ENCODE measurements at regions not wholly inside any gene's neighbourhood (a gene's known extent, or its start where the extent isn't known, plus 50 kb on each side); places are given as distances from the start of the nearest gene placed in this dataset.

- Histone ChIP-seq H3K27me3 (ENCODE audit: low read length) (no peaks in the 10 kb centered on the region), H3K9ac (ENCODE audit: low read length) (no peak overlapping the region), H3F3A (ENCODE audit: low read length, unreplicated experiment) (no peaks in the 10 kb centered on the region), H3K4me2 (ENCODE audit: low read length) (no peak overlapping the region), H3K27ac (ENCODE audit: low read length) (no peak overlapping the region), H3K79me2 (ENCODE audit: low read length) (no peaks in the 10 kb centered on the region), H2AFZ (ENCODE audit: low read length) (no peak overlapping the region), H3K36me3 (ENCODE audit: low read depth, low read length) (no peaks in the 10 kb centered on the region), H3K4me1 (ENCODE audit: insufficient read depth, low read length) (no peaks in the 10 kb centered on the region), H4K20me1 (ENCODE audit: low read length) (no peaks in the 10 kb centered on the region), H3K9me2 (replicated peaks; ENCODE audit: low read length) (no peaks in the 10 kb centered on the region), H3K9me3 (ENCODE audit: low read length) (peaks cover 17% of the 10 kb centered on the region), H3K4me3 (ENCODE audit: low read length) (no peak overlapping the region)
- TF ChIP-seq EZH2phosphoT487 (IDR thresholded peaks at IDR 0.05; ENCODE audit: borderline replicate concordance, low read length): no peak
- no peak for TF ChIP-seq EZH2 (IDR thresholded peaks at IDR 0.05; ENCODE audit: low read length, unreplicated experiment)
- TF ChIP-seq, protein P1, sequence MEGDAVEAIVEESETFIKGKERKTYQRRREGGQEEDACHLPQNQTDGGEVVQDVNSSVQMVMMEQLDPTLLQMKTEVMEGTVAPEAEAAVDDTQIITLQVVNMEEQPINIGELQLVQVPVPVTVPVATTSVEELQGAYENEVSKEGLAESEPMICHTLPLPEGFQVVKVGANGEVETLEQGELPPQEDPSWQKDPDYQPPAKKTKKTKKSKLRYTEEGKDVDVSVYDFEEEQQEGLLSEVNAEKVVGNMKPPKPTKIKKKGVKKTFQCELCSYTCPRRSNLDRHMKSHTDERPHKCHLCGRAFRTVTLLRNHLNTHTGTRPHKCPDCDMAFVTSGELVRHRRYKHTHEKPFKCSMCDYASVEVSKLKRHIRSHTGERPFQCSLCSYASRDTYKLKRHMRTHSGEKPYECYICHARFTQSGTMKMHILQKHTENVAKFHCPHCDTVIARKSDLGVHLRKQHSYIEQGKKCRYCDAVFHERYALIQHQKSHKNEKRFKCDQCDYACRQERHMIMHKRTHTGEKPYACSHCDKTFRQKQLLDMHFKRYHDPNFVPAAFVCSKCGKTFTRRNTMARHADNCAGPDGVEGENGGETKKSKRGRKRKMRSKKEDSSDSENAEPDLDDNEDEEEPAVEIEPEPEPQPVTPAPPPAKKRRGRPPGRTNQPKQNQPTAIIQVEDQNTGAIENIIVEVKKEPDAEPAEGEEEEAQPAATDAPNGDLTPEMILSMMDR (conservative IDR thresholded peaks at IDR 0.05; ENCODE audit: low read depth, low read length): no peak
- intact Hi-C loops (cut with micrococcal nuclease): no loop called here
- CTCF ChIA-PET: no interaction called here
- BruUV-seq (replicated peaks): no TSS peak
- DNase-seq (no peak), ATAC-seq (no peak)
- POLR2A ChIA-PET (ENCODE audit: unreplicated experiment): no interaction called here
These were observed 1125.0 kb downstream of the TYW1 start for GRCh38 chr7:68121655-68122054.

DNA sequence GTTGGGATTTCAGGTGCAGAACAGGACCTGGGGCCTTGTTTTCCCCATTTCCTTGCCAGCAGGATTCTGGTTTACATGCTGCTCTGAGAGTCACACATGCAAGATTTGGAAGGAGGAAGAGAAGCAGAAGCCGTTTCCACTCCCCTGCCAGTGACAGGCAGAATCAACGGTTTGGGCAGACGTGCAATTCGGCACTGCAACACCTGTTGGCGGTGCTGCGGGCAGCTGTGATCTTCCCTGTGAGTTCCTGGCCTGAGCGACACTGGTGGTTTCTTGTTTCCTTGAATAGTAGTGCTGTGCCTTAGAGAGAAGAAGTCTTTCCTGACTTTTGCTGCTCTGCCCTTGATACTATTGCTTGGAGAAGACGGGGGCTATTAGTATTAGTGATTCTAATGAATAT is 1126.2 kb downstream of the TYW1 start:
- no TSS peak for BruUV-seq (replicated peaks)
- POLR2A ChIA-PET (ENCODE audit: unreplicated experiment): no interaction called here

GRCh38 chr7:68125168-68125567 is 1128.5 kb downstream of the TYW1 start:
- H2AFZ ChIP-seq (ENCODE audit: low read length): no peak overlapping the region
- TF ChIP-seq, protein P1 (conservative IDR thresholded peaks at IDR 0.05; ENCODE audit: low read depth, low read length): no peak
- TF ChIP-seq EZH2phosphoT487 (IDR thresholded peaks at IDR 0.05; ENCODE audit: borderline replicate concordance, low read length): no peak
- TF ChIP-seq EZH2 (IDR thresholded peaks at IDR 0.05; ENCODE audit: low read length, unreplicated experiment): no peak
- ChIA-PET POLR2A (ENCODE audit: unreplicated experiment) (no interaction called here), CTCF (no interaction called here)
- H4K20me1 ChIP-seq (ENCODE audit: low read length): no peaks in the 10 kb centered on the region
- H3K4me3 ChIP-seq (ENCODE audit: low read length): no peak overlapping the region
- H3K79me2 ChIP-seq (ENCODE audit: low read length): no peaks in the 10 kb centered on the region
- no peak for DNase-seq
- H3K36me3 ChIP-seq (ENCODE audit: low read depth, low read length): no peaks in the 10 kb centered on the region
- no peak overlapping the region for H3K27ac ChIP-seq (ENCODE audit: low read length)
- no peaks in the 10 kb centered on the region for H3K27me3 ChIP-seq (ENCODE audit: low read length)
- H3K9ac ChIP-seq (ENCODE audit: low read length): no peak overlapping the region
- no peaks in the 10 kb centered on the region for H3K4me1 ChIP-seq (ENCODE audit: insufficient read depth, low read length)
- intact Hi-C loops (cut with micrococcal nuclease): no loop called here
- no peaks in the 10 kb centered on the region for H3F3A ChIP-seq (ENCODE audit: low read length, unreplicated experiment)
- H3K9me2 ChIP-seq (replicated peaks; ENCODE audit: low read length): no peaks in the 10 kb centered on the region
- BruUV-seq (replicated peaks): no TSS peak
- no peak for ATAC-seq
- no peak overlapping the region for H3K4me2 ChIP-seq (ENCODE audit: low read length)
- peaks cover 4% of the 10 kb centered on the region; the same call in 1 of the 2 replicates for H3K9me3 ChIP-seq (ENCODE audit: low read length)

More for the DNA sequence above, 1126.2 kb downstream of the TYW1 start:
- no peak overlapping the region for H2AFZ ChIP-seq (ENCODE audit: low read length)
- H3K9ac ChIP-seq (ENCODE audit: low read length): no peak overlapping the region
- CTCF ChIA-PET: no interaction called here
- H3K4me2 ChIP-seq (ENCODE audit: low read length): no peak overlapping the region
- H3K9me2 ChIP-seq (replicated peaks; ENCODE audit: low read length): no peaks in the 10 kb centered on the region
- H4K20me1 ChIP-seq (ENCODE audit: low read length): no peaks in the 10 kb centered on the region
- H3K27ac ChIP-seq (ENCODE audit: low read length): no peak overlapping the region
- H3K4me1 ChIP-seq (ENCODE audit: insufficient read depth, low read length): no peaks in the 10 kb centered on the region
- ATAC-seq: no peak
- no peak for DNase-seq
- no peaks in the 10 kb centered on the region for H3K36me3 ChIP-seq (ENCODE audit: low read depth, low read length)
- no peaks in the 10 kb centered on the region for H3K27me3 ChIP-seq (ENCODE audit: low read length)
- intact Hi-C loops (cut with micrococcal nuclease): no loop called here
- no peaks in the 10 kb centered on the region for H3K79me2 ChIP-seq (ENCODE audit: low read length)
- no peak overlapping the region for H3K4me3 ChIP-seq (ENCODE audit: low read length)
- TF ChIP-seq EZH2 (IDR thresholded peaks at IDR 0.05; ENCODE audit: low read length, unreplicated experiment) (no peak), EZH2phosphoT487 (IDR thresholded peaks at IDR 0.05; ENCODE audit: borderline replicate concordance, low read length) (no peak)
- TF ChIP-seq, protein P1 (conservative IDR thresholded peaks at IDR 0.05; ENCODE audit: low read depth, low read length): no peak
- H3K9me3 ChIP-seq (ENCODE audit: low read length): peaks cover 17% of the 10 kb centered on the region
- no peaks in the 10 kb centered on the region for H3F3A ChIP-seq (ENCODE audit: low read length, unreplicated experiment)
